Glutamatergic neuron (in vitro differentiated cells): ENCODE measurements at regions not wholly inside any gene's neighbourhood (a gene's known extent, or its start where the extent isn't known, plus 50 kb on each side); places are given as distances from the start of the nearest gene placed in this dataset.
A peak's percentile ranks its signal among the peaks of the same experiment; 100 is the strongest.

Source experiments
- DNase-seq: peaks from one replicate; pipeline ENCODE4 v3.0.0; 2022
- H3K27ac Mint-ChIP-seq: one replicate; pipeline ENCODE4 v1.8.0; 2020; ENCODE audit warnings: mild to moderate bottlenecking, mixed read lengths, inconsistent platforms; ENCODE audit not compliant: unreplicated experiment
- H3K27me3 Mint-ChIP-seq: one replicate; pipeline ENCODE4 v1.8.0; 2020; ENCODE audit warnings: mild to moderate bottlenecking, moderate library complexity, mixed read lengths, inconsistent platforms; ENCODE audit not compliant: unreplicated experiment
- H3K36me3 Mint-ChIP-seq: one replicate; pipeline ENCODE4 v1.8.0; 2020; ENCODE audit warnings: mild to moderate bottlenecking, mixed read lengths, inconsistent platforms; ENCODE audit not compliant: unreplicated experiment
- H3K4me1 Mint-ChIP-seq: one replicate; pipeline ENCODE4 v1.8.0; 2020; ENCODE audit warnings: mild to moderate bottlenecking, low read depth, mixed read lengths, inconsistent platforms; ENCODE audit not compliant: unreplicated experiment
- H3K4me3 Mint-ChIP-seq: one replicate; pipeline ENCODE4 v1.8.0; 2020; ENCODE audit warnings: mild to moderate bottlenecking, mixed read lengths, inconsistent platforms; ENCODE audit not compliant: unreplicated experiment
- H3K9me3 Mint-ChIP-seq: one replicate; pipeline ENCODE4 v1.8.0; 2020; ENCODE audit warnings: mild to moderate bottlenecking, moderate library complexity, mixed read lengths, inconsistent platforms; ENCODE audit not compliant: unreplicated experiment
- CTCF ChIP-seq: fragments of 200-600 bp; sonication (generic); IDR thresholded peaks from one replicate; pipeline ENCODE4 v1.5.0; 2021; ENCODE audit not compliant: partially characterized antibody, unreplicated experiment

- H3K36me3 Mint-ChIP-seq: no peaks in the 10 kb centered on the region
- peaks cover 11% of the 10 kb centered on the region for H3K27me3 Mint-ChIP-seq
- peak overlapping the region; percentile 59 for H3K4me3 Mint-ChIP-seq
- DNase-seq: peak; percentile 82
- H3K4me1 Mint-ChIP-seq: peaks cover 59% of the 10 kb centered on the region
- H3K9me3 Mint-ChIP-seq: peaks cover 13% of the 10 kb centered on the region
- TF ChIP-seq CTCF: no peak
- H3K27ac Mint-ChIP-seq: peak overlapping the region; percentile 93
Observed at GRCh38 chr1:228867108-228867950, 132.1 kb downstream of the RHOU start.

GRCh38 chr1:228867951-228868730, 132.9 kb downstream of the RHOU start:
- Mint-ChIP-seq H3K9me3 (peaks cover 13% of the 10 kb centered on the region), H3K27ac (peak overlapping the region; percentile 69), H3K36me3 (no peaks in the 10 kb centered on the region), H3K27me3 (peaks cover 11% of the 10 kb centered on the region), H3K4me1 (peaks cover 59% of the 10 kb centered on the region), H3K4me3 (no peak overlapping the region)
- no peak for DNase-seq
- TF ChIP-seq CTCF: no peak

- Mint-ChIP-seq H3K36me3 (no peaks in the 10 kb centered on the region), H3K4me1 (peaks cover 54% of the 10 kb centered on the region), H3K27me3 (peaks cover 9% of the 10 kb centered on the region), H3K4me3 (no peak overlapping the region), H3K27ac (no peak overlapping the region), H3K9me3 (peaks cover 9% of the 10 kb centered on the region)
- DNase-seq: no peak
- no peak for TF ChIP-seq CTCF
Observed at GRCh38 chr1:228868731-228869024, 133.4 kb downstream of the RHOU start.

- Mint-ChIP-seq H3K4me3 (no peak overlapping the region), H3K27me3 (peaks cover 9% of the 10 kb centered on the region), H3K27ac (no peak overlapping the region), H3K36me3 (no peaks in the 10 kb centered on the region), H3K4me1 (peaks cover 50% of the 10 kb centered on the region), H3K9me3 (peaks cover 9% of the 10 kb centered on the region)
- no peak for TF ChIP-seq CTCF
- no peak for DNase-seq
Observed at GRCh38 chr1:228869312-228869824, 134.1 kb downstream of the RHOU start.
